Loucy (cell line): ENCODE measurements at regions not wholly inside any gene's neighbourhood (a gene's known extent, or its start where the extent isn't known, plus 50 kb on each side); places are given as distances from the start of the nearest gene placed in this dataset.

Source experiments
- EZH2phosphoT487 ChIP-seq: fragments of 200-600 bp; IDR thresholded peaks from 2 replicates; pipeline ENCODE4 v1.6.1; 2018; ENCODE audit warnings: antibody characterized with exemption, mild to moderate bottlenecking, moderate library complexity, borderline replicate concordance
- TF ChIP-seq, protein P1 (sequence below): fragments of 200-600 bp; sonication (generic); conservative IDR thresholded peaks from 2 replicates; pipeline ENCODE4 v1.5.1; 2014; ENCODE audit warnings: mild to moderate bottlenecking, antibody characterized with exemption, low read length

DNA sequence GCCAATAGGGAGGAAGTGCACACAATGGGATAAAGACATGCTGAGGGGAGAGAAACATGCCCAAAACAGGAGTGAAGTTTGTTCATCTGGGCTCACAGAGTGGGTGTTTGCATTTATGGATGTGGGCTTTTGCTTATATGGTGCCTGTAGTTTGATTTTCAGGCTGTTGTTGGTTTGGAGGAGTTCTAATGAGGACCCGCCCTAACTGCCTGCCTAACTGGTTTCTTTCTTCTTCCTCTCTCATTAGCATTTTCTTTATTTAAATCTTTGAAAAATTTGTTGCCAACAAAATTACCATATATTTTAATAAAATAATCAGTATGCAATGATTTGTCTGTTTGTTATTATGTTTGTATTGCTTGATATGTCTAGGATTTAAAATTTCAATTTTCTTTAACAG is 1965.8 kb downstream of the C4orf33 start:
- TF ChIP-seq, protein P1, sequence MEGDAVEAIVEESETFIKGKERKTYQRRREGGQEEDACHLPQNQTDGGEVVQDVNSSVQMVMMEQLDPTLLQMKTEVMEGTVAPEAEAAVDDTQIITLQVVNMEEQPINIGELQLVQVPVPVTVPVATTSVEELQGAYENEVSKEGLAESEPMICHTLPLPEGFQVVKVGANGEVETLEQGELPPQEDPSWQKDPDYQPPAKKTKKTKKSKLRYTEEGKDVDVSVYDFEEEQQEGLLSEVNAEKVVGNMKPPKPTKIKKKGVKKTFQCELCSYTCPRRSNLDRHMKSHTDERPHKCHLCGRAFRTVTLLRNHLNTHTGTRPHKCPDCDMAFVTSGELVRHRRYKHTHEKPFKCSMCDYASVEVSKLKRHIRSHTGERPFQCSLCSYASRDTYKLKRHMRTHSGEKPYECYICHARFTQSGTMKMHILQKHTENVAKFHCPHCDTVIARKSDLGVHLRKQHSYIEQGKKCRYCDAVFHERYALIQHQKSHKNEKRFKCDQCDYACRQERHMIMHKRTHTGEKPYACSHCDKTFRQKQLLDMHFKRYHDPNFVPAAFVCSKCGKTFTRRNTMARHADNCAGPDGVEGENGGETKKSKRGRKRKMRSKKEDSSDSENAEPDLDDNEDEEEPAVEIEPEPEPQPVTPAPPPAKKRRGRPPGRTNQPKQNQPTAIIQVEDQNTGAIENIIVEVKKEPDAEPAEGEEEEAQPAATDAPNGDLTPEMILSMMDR: no peak
- TF ChIP-seq EZH2phosphoT487: no peak
